Esophagus squamous epithelium (tissue), 5 donors: ENCODE measurements at regions not wholly inside any gene's neighbourhood (a gene's known extent, or its start where the extent isn't known, plus 50 kb on each side); places are given as distances from the start of the nearest gene placed in this dataset.

Source experiments
- DNase-seq: peaks from one replicate; lab custom pipeline; 2025; lab: John Stamatoyannopoulos, UW
- H3K27ac ChIP-seq, 4 donors: fragments of 200-600 bp; sonication (generic); one replicate each; pipeline ENCODE4 v1.5.1; 2016 to 2019; ENCODE audit warnings: mild to moderate bottlenecking in 1 of 4
- H3K27me3 ChIP-seq, 4 donors: fragments of 200-600 bp; sonication (generic); 1 replicate in 3 of 4; 2 replicates in 1 of 4; pipeline versions ENCODE4 v1.5.1 to v1.6.0; 2017 to 2021; ENCODE audit warnings: antibody characterized with exemption in 1 of 4
- H3K36me3 ChIP-seq, 3 donors: fragments of 200-600 bp; sonication (generic); one replicate each; pipeline ENCODE4 v1.5.1; 2016 to 2019
- H3K4me1 ChIP-seq, 3 donors: fragments of 200-600 bp; sonication (generic); one replicate each; pipeline ENCODE4 v1.5.1; 2017 to 2019
- H3K4me3 ChIP-seq, 4 donors: fragments of 200-600 bp; sonication (generic); 1 replicate in 3 of 4; 2 replicates in 1 of 4; pipeline ENCODE4 v1.5.1; 2016 to 2019; ENCODE audit warnings: mild to moderate bottlenecking in 2 of 4, moderate library complexity in 1 of 4
- H3K9me3 ChIP-seq, 3 donors: fragments of 200-600 bp; sonication (generic); one replicate each; pipeline ENCODE4 v1.5.1; 2016 to 2019
- CTCF ChIP-seq, 6 experiments: fragments of 450-650 bp in 4 of 6; fragments of 200-600 bp in 2 of 6; sonication (generic) in 2 of 6; IDR thresholded peaks; one replicate each; pipeline ENCODE4 v1.5.1; 2016 to 2019; ENCODE audit warnings: antibody characterized with exemption in 6 of 6, mild to moderate bottlenecking in 4 of 6, moderate library complexity in 4 of 6
- POLR2A ChIP-seq, 4 donors: fragments of 450-650 bp; IDR thresholded peaks; one replicate each; pipeline ENCODE4 v1.6.1; 2017; ENCODE audit warnings: antibody characterized with exemption in 4 of 4, mild to moderate bottlenecking in 4 of 4, moderate library complexity in 3 of 4
- WGBS, 2 donors: methylation state at CpG; one replicate each; pipeline ENCODE4 v1.1.5; 2018; 5-methylcytosine and 5-hydroxymethylcytosine counted together
- intact Hi-C: fragments of 100-400 bp; cut with DNase I; formaldehyde crosslinking; loops from one replicate; pipeline ENCODE4 v1.15.0; 2022
- donor health status: DM: yes; HTN: yes; CAD: no.

- Histone ChIP-seq H3K4me1 (no peaks in the 10 kb centered on the region), H3K9me3 (no peaks in the 10 kb centered on the region), H3K4me3 (no peak overlapping the region), H3K27ac (no peak overlapping the region), H3K27me3 (peaks cover 0 to 32% (median 0%) of the 10 kb centered on the region in 4 donors), H3K36me3 (no peaks in the 10 kb centered on the region)
- WGBS, 2 donors: 78 to 89% methylated on average over 5 of the region's 5 CpGs
- DNase-seq: no peak
- TF ChIP-seq POLR2A (IDR thresholded peaks at IDR 0.05): no peak
- no peak for TF ChIP-seq CTCF (IDR thresholded peaks at IDR 0.05)
- intact Hi-C loops: no loop called here
Measured at GRCh38 chr11:45395947-45396346, 109.8 kb upstream of the SYT13 start.

GRCh38 chr11:45395421-45395820 lies 109.3 kb upstream of the SYT13 start:
- intact Hi-C loops: no loop called here
- DNase-seq: no peak
- WGBS, 2 donors: 98% methylated on average over 5 of the region's 6 CpGs
- H3K27ac ChIP-seq: no peak overlapping the region
- H3K27me3 ChIP-seq: peaks cover 0 to 32% (median 0%) of the 10 kb centered on the region in 4 donors
- no peaks in the 10 kb centered on the region for H3K36me3 ChIP-seq
- H3K4me1 ChIP-seq: no peaks in the 10 kb centered on the region
- TF ChIP-seq CTCF (IDR thresholded peaks at IDR 0.05) (no peak), POLR2A (IDR thresholded peaks at IDR 0.05) (no peak)
- H3K4me3 ChIP-seq: no peak overlapping the region
- H3K9me3 ChIP-seq: no peaks in the 10 kb centered on the region

- H3K27me3 ChIP-seq: peaks cover 0 to 27% (median 0%) of the 10 kb centered on the region in 4 donors
- H3K27ac ChIP-seq: no peak overlapping the region
- 75 to 88% methylated on average over 3 to 8 of the region's 8 CpGs for whole genome bisulfite sequencing, 2 donors
Measured at GRCh38 chr11:45394294-45395085, 108.3 kb upstream of the SYT13 start.

GRCh38 chr11:45393826-45394225 lies 107.7 kb upstream of the SYT13 start:
- WGBS, 2 donors: 83 to 90% methylated on average over 11 of the region's 11 CpGs
- DNase-seq: no peak
- H3K4me1 ChIP-seq: no peaks in the 10 kb centered on the region
- no peaks in the 10 kb centered on the region for H3K36me3 ChIP-seq
- intact Hi-C loops: no loop called here
- no peaks in the 10 kb centered on the region for H3K9me3 ChIP-seq
- no peak overlapping the region for H3K27ac ChIP-seq
- H3K27me3 ChIP-seq: peaks cover 0 to 20% (median 0%) of the 10 kb centered on the region in 4 donors
- H3K4me3 ChIP-seq: no peak overlapping the region
- TF ChIP-seq CTCF (IDR thresholded peaks at IDR 0.05): no peak
- no peak for TF ChIP-seq POLR2A (IDR thresholded peaks at IDR 0.05)

More at GRCh38 chr11:45394294-45395085, 108.3 kb upstream of the SYT13 start:
- no peak for TF ChIP-seq CTCF (IDR thresholded peaks at IDR 0.05)
- no peak for TF ChIP-seq POLR2A (IDR thresholded peaks at IDR 0.05)
- no peak for DNase-seq
- Histone ChIP-seq H3K4me3 (no peak overlapping the region), H3K4me1 (no peaks in the 10 kb centered on the region), H3K9me3 (no peaks in the 10 kb centered on the region), H3K36me3 (no peaks in the 10 kb centered on the region)
- intact Hi-C loops: no loop called here

GRCh38 chr11:45393334-45393733 lies 107.2 kb upstream of the SYT13 start:
- intact Hi-C loops: no loop called here
- no peak overlapping the region for H3K4me3 ChIP-seq
- WGBS, 2 donors: 73 to 82% methylated on average over 6 of the region's 6 CpGs
- H3K9me3 ChIP-seq: no peaks in the 10 kb centered on the region
- no peaks in the 10 kb centered on the region for H3K36me3 ChIP-seq
- H3K27me3 ChIP-seq: peaks cover 0 to 18% (median 0%) of the 10 kb centered on the region in 4 donors
- no peak overlapping the region for H3K27ac ChIP-seq
- no peaks in the 10 kb centered on the region for H3K4me1 ChIP-seq
- DNase-seq: no peak
- TF ChIP-seq CTCF (IDR thresholded peaks at IDR 0.05): no peak
- no peak for TF ChIP-seq POLR2A (IDR thresholded peaks at IDR 0.05)
